ENCODE measurements at regions not wholly inside any gene's neighbourhood (a gene's known extent, or its start where the extent isn't known, plus 50 kb on each side); places are given as distances from the start of the nearest gene placed in this dataset.

- Mint-ChIP-seq H3K4me3 (ENCODE audit: low read depth) (no peak overlapping the region), H3K27ac (no peak overlapping the region), H3K36me3 (ENCODE audit: insufficient read depth) (no peaks in the 10 kb centered on the region), H3K27me3 (peaks cover 54% of the 10 kb centered on the region), H3K9me3 (ENCODE audit: low read depth) (peaks cover 4% of the 10 kb centered on the region), H3K4me1 (ENCODE audit: low read depth) (no peaks in the 10 kb centered on the region)
- no peak for TF ChIP-seq CTCF (IDR thresholded peaks at IDR 0.05; ENCODE audit: unreplicated experiment)
- DNase-seq (ENCODE audit: low spot score, unreplicated experiment), result no peak
Observed at GRCh38 chr12:130246560-130246959, 84.3 kb downstream of the FZD10 start.

- Mint-ChIP-seq H3K4me3 (ENCODE audit: low read depth) (no peak overlapping the region), H3K27me3 (peaks cover 48% of the 10 kb centered on the region), H3K27ac (no peak overlapping the region), H3K4me1 (ENCODE audit: low read depth) (no peaks in the 10 kb centered on the region), H3K36me3 (ENCODE audit: insufficient read depth) (no peaks in the 10 kb centered on the region), H3K9me3 (ENCODE audit: low read depth) (peaks cover 4% of the 10 kb centered on the region)
- TF ChIP-seq CTCF (IDR thresholded peaks at IDR 0.05; ENCODE audit: unreplicated experiment), result no peak
- no peak for DNase-seq (ENCODE audit: low spot score, unreplicated experiment)
Observed at GRCh38 chr12:130247634-130248237, 85.5 kb downstream of the FZD10 start.

GRCh38 chr12:130249376-130249775 is 87.1 kb downstream of the FZD10 start:
- TF ChIP-seq CTCF (IDR thresholded peaks at IDR 0.05; ENCODE audit: unreplicated experiment), result no peak

GRCh38 chr12:130251236-130251780 is 86.4 kb upstream of the PIWIL1 start:
- Mint-ChIP-seq H3K4me1 (ENCODE audit: low read depth) (no peaks in the 10 kb centered on the region), H3K36me3 (ENCODE audit: insufficient read depth) (no peaks in the 10 kb centered on the region), H3K27ac (no peak overlapping the region), H3K27me3 (peaks cover 28% of the 10 kb centered on the region), H3K9me3 (ENCODE audit: low read depth) (peaks cover 4% of the 10 kb centered on the region), H3K4me3 (ENCODE audit: low read depth) (no peak overlapping the region)
- no peak for DNase-seq (ENCODE audit: low spot score, unreplicated experiment)
- no peak for TF ChIP-seq CTCF (IDR thresholded peaks at IDR 0.05; ENCODE audit: unreplicated experiment)

More at GRCh38 chr12:130249376-130249775, 87.1 kb downstream of the FZD10 start:
- Mint-ChIP-seq H3K4me3 (ENCODE audit: low read depth) (no peak overlapping the region), H3K4me1 (ENCODE audit: low read depth) (no peaks in the 10 kb centered on the region), H3K27ac (no peak overlapping the region), H3K27me3 (peaks cover 46% of the 10 kb centered on the region), H3K9me3 (ENCODE audit: low read depth) (peaks cover 4% of the 10 kb centered on the region), H3K36me3 (ENCODE audit: insufficient read depth) (no peaks in the 10 kb centered on the region)
- no peak for DNase-seq (ENCODE audit: low spot score, unreplicated experiment)

GRCh38 chr12:130253866-130254265 is 83.8 kb upstream of the PIWIL1 start:
- H3K27me3 Mint-ChIP-seq, result peaks cover 27% of the 10 kb centered on the region
- H3K9me3 Mint-ChIP-seq (ENCODE audit: low read depth), result no peaks in the 10 kb centered on the region
- no peak for TF ChIP-seq CTCF (IDR thresholded peaks at IDR 0.05; ENCODE audit: unreplicated experiment)
- no peaks in the 10 kb centered on the region for H3K4me1 Mint-ChIP-seq (ENCODE audit: low read depth)
- H3K36me3 Mint-ChIP-seq (ENCODE audit: insufficient read depth), result no peaks in the 10 kb centered on the region
- H3K27ac Mint-ChIP-seq, result no peak overlapping the region
- DNase-seq (ENCODE audit: low spot score, unreplicated experiment), result no peak
- H3K4me3 Mint-ChIP-seq (ENCODE audit: low read depth), result no peak overlapping the region
